BLaER1 (cell line): ENCODE measurements at regions not wholly inside any gene's neighbourhood (a gene's known extent, or its start where the extent isn't known, plus 50 kb on each side); places are given as distances from the start of the nearest gene placed in this dataset.

Source experiments
- H3K27ac ChIP-seq: shearing (Covaris generic); formaldehyde crosslinking; 2 replicates; pipeline ENCODE4 v1.8.1; 2022
- H3K27me3 ChIP-seq: shearing (Covaris generic); formaldehyde crosslinking; 2 replicates; pipeline ENCODE4 v1.8.1; 2022
- H3K36me3 ChIP-seq: shearing (Covaris generic); formaldehyde crosslinking; 2 replicates; pipeline ENCODE4 v1.8.1; 2022
- H3K4me1 ChIP-seq: shearing (Covaris generic); formaldehyde crosslinking; 2 replicates; pipeline ENCODE4 v1.8.1; 2022
- H3K4me2 ChIP-seq: shearing (Covaris generic); formaldehyde crosslinking; 2 replicates; pipeline ENCODE4 v1.8.1; 2022
- H3K4me3 ChIP-seq: shearing (Covaris generic); formaldehyde crosslinking; 2 replicates; pipeline ENCODE4 v1.8.1; 2022
- H3K9ac ChIP-seq: shearing (Covaris generic); formaldehyde crosslinking; 2 replicates; pipeline ENCODE4 v1.8.1; 2022
- H3K9me3 ChIP-seq: shearing (Covaris generic); formaldehyde crosslinking; 2 replicates; pipeline ENCODE4 v1.8.1; 2022
- H4K20me1 ChIP-seq: shearing (Covaris generic); formaldehyde crosslinking; 2 replicates; pipeline ENCODE4 v1.8.1; 2022
- Cebpa-rat ChIP-seq: shearing (Covaris generic); IDR thresholded peaks from 2 replicates; pipeline ENCODE4 v1.8.1; 2022

GRCh38 chr7:24494832-24495231 lies 78.4 kb upstream of the PALS2 start:
- Histone ChIP-seq H3K27me3 (no peaks in the 10 kb centered on the region), H3K4me2 (no peak overlapping the region), H4K20me1 (no peaks in the 10 kb centered on the region), H3K36me3 (no peaks in the 10 kb centered on the region), H3K9ac (no peak overlapping the region), H3K9me3 (peaks cover 5% of the 10 kb centered on the region; the same call in 1 of the 2 replicates), H3K27ac (no peak overlapping the region), H3K4me3 (no peak overlapping the region), H3K4me1 (no peaks in the 10 kb centered on the region)
- TF ChIP-seq Cebpa-rat = no peak

GRCh38 chr7:24496036-24496435 lies 77.2 kb upstream of the PALS2 start:
- H3K9me3 ChIP-seq = peaks cover 5% of the 10 kb centered on the region; the same call in 1 of the 2 replicates
- H3K9ac ChIP-seq = no peak overlapping the region
- H3K27ac ChIP-seq = no peak overlapping the region
- TF ChIP-seq Cebpa-rat = no peak
- H3K4me1 ChIP-seq = no peaks in the 10 kb centered on the region
- no peaks in the 10 kb centered on the region for H4K20me1 ChIP-seq
- H3K4me3 ChIP-seq = no peak overlapping the region
- H3K36me3 ChIP-seq = no peaks in the 10 kb centered on the region
- no peaks in the 10 kb centered on the region for H3K27me3 ChIP-seq
- H3K4me2 ChIP-seq = no peak overlapping the region

GRCh38 chr7:24498439-24498838 lies 74.8 kb upstream of the PALS2 start:
- H3K4me1 ChIP-seq = no peaks in the 10 kb centered on the region
- H3K36me3 ChIP-seq = no peaks in the 10 kb centered on the region
- H3K27ac ChIP-seq = no peak overlapping the region
- H3K27me3 ChIP-seq = no peaks in the 10 kb centered on the region
- H3K9ac ChIP-seq = no peak overlapping the region
- H4K20me1 ChIP-seq = no peaks in the 10 kb centered on the region
- H3K4me3 ChIP-seq = no peak overlapping the region
- H3K4me2 ChIP-seq = no peak overlapping the region
- peaks cover 5% of the 10 kb centered on the region; the same call in 1 of the 2 replicates for H3K9me3 ChIP-seq
- no peak for TF ChIP-seq Cebpa-rat

- Histone ChIP-seq H3K4me1 (no peaks in the 10 kb centered on the region), H4K20me1 (no peaks in the 10 kb centered on the region), H3K27me3 (no peaks in the 10 kb centered on the region), H3K27ac (no peak overlapping the region), H3K9ac (no peak overlapping the region), H3K4me3 (no peak overlapping the region), H3K9me3 (peaks cover under 1% of the 10 kb centered on the region; the same call in 1 of the 2 replicates), H3K36me3 (no peaks in the 10 kb centered on the region), H3K4me2 (no peak overlapping the region)
- no peak for TF ChIP-seq Cebpa-rat
Measured at GRCh38 chr7:24499871-24500270, 73.4 kb upstream of the PALS2 start.

GRCh38 chr7:24500599-24500998 lies 72.7 kb upstream of the PALS2 start:
- Histone ChIP-seq H3K27me3 (no peaks in the 10 kb centered on the region), H3K36me3 (no peaks in the 10 kb centered on the region), H3K4me1 (no peaks in the 10 kb centered on the region), H3K9me3 (no peaks in the 10 kb centered on the region), H3K4me3 (no peak overlapping the region), H3K27ac (no peak overlapping the region), H3K4me2 (no peak overlapping the region), H4K20me1 (no peaks in the 10 kb centered on the region), H3K9ac (no peak overlapping the region)
- no peak for TF ChIP-seq Cebpa-rat

GRCh38 chr7:24501009-24501408 lies 72.2 kb upstream of the PALS2 start:
- Histone ChIP-seq H3K9me3 (no peaks in the 10 kb centered on the region), H3K9ac (no peak overlapping the region), H3K36me3 (no peaks in the 10 kb centered on the region), H3K27ac (no peak overlapping the region), H3K4me3 (no peak overlapping the region), H3K4me1 (no peaks in the 10 kb centered on the region), H4K20me1 (no peaks in the 10 kb centered on the region), H3K27me3 (no peaks in the 10 kb centered on the region), H3K4me2 (no peak overlapping the region)
- no peak for TF ChIP-seq Cebpa-rat

- H3K27me3 ChIP-seq = no peaks in the 10 kb centered on the region
- no peak overlapping the region for H3K27ac ChIP-seq
- H3K9ac ChIP-seq = no peak overlapping the region
- no peaks in the 10 kb centered on the region for H3K36me3 ChIP-seq
- no peak for TF ChIP-seq Cebpa-rat
- no peak overlapping the region for H3K4me2 ChIP-seq
- no peaks in the 10 kb centered on the region for H3K9me3 ChIP-seq
- no peaks in the 10 kb centered on the region for H3K4me1 ChIP-seq
- H4K20me1 ChIP-seq = no peaks in the 10 kb centered on the region
- no peak overlapping the region for H3K4me3 ChIP-seq
Measured at GRCh38 chr7:24501443-24502134, 71.7 kb upstream of the PALS2 start.

GRCh38 chr7:24502135-24502488 lies 71.1 kb upstream of the PALS2 start:
- H3K4me2 ChIP-seq = no peak overlapping the region
- no peaks in the 10 kb centered on the region for H3K4me1 ChIP-seq
- no peak overlapping the region for H3K27ac ChIP-seq
- TF ChIP-seq Cebpa-rat = no peak
- no peaks in the 10 kb centered on the region for H3K9me3 ChIP-seq
- no peak overlapping the region for H3K4me3 ChIP-seq
- H3K36me3 ChIP-seq = no peaks in the 10 kb centered on the region
- H3K9ac ChIP-seq = no peak overlapping the region
- no peaks in the 10 kb centered on the region for H4K20me1 ChIP-seq
- no peaks in the 10 kb centered on the region for H3K27me3 ChIP-seq

GRCh38 chr7:24503506-24503905 lies 69.7 kb upstream of the PALS2 start:
- TF ChIP-seq Cebpa-rat = no peak
- H3K27ac ChIP-seq = no peak overlapping the region
- no peaks in the 10 kb centered on the region for H3K9me3 ChIP-seq
- H3K4me3 ChIP-seq = no peak overlapping the region
- no peaks in the 10 kb centered on the region for H3K4me1 ChIP-seq
- H3K36me3 ChIP-seq = no peaks in the 10 kb centered on the region
- no peaks in the 10 kb centered on the region for H4K20me1 ChIP-seq
- H3K4me2 ChIP-seq = no peak overlapping the region
- H3K9ac ChIP-seq = no peak overlapping the region
- H3K27me3 ChIP-seq = no peaks in the 10 kb centered on the region

- H3K36me3 ChIP-seq = no peaks in the 10 kb centered on the region
- no peaks in the 10 kb centered on the region for H3K4me1 ChIP-seq
- no peak overlapping the region for H3K4me2 ChIP-seq
- no peak overlapping the region for H3K4me3 ChIP-seq
- H3K9ac ChIP-seq = no peak overlapping the region
- H3K9me3 ChIP-seq = no peaks in the 10 kb centered on the region
- no peaks in the 10 kb centered on the region for H4K20me1 ChIP-seq
- no peak for TF ChIP-seq Cebpa-rat
- H3K27ac ChIP-seq = no peak overlapping the region
- H3K27me3 ChIP-seq = no peaks in the 10 kb centered on the region
Measured at GRCh38 chr7:24504040-24504439, 69.2 kb upstream of the PALS2 start.

GRCh38 chr7:24504836-24505235 lies 68.4 kb upstream of the PALS2 start:
- Histone ChIP-seq H3K4me1 (no peaks in the 10 kb centered on the region), H4K20me1 (no peaks in the 10 kb centered on the region), H3K27ac (no peak overlapping the region), H3K9ac (no peak overlapping the region), H3K4me3 (no peak overlapping the region), H3K36me3 (no peaks in the 10 kb centered on the region), H3K27me3 (no peaks in the 10 kb centered on the region), H3K4me2 (no peak overlapping the region), H3K9me3 (no peaks in the 10 kb centered on the region)
- no peak for TF ChIP-seq Cebpa-rat
